Mucosa of rectum (tissue), 2 donors: ENCODE measurements at regions not wholly inside any gene's neighbourhood (a gene's known extent, or its start where the extent isn't known, plus 50 kb on each side); places are given as distances from the start of the nearest gene placed in this dataset.

ENCODE experiments used
- H3K27ac ChIP-seq, 2 donors: one replicate each; pipeline ENCODE4 v1.7.0; 2013; ENCODE audit warnings: inconsistent platforms in 2 of 2, low read depth in 2 of 2, low read length in 2 of 2
- H3K27me3 ChIP-seq, 2 donors: one replicate each; pipeline ENCODE4 v1.7.0; 2013; ENCODE audit warnings: low read length in 2 of 2; ENCODE audit not compliant: control insufficient read depth in 2 of 2, insufficient read depth in 2 of 2
- H3K36me3 ChIP-seq, 2 donors: one replicate each; pipeline ENCODE4 v1.7.0; 2013; ENCODE audit warnings: low read length in 2 of 2; ENCODE audit not compliant: control insufficient read depth in 2 of 2, insufficient read depth in 2 of 2
- H3K4me1 ChIP-seq, 2 donors: one replicate each; pipeline ENCODE4 v1.7.0; 2013; ENCODE audit warnings: low read length in 2 of 2, mild to moderate bottlenecking in 1 of 2; ENCODE audit not compliant: control insufficient read depth in 2 of 2, insufficient read depth in 2 of 2
- H3K4me3 ChIP-seq, 2 donors: one replicate each; pipeline ENCODE4 v1.7.0; 2013; ENCODE audit warnings: low read length in 2 of 2
- H3K9ac ChIP-seq, 2 donors: one replicate each; pipeline ENCODE4 v1.7.0; 2013; ENCODE audit warnings: low read length in 2 of 2, low read depth in 1 of 2, mild to moderate bottlenecking in 1 of 2
- H3K9me3 ChIP-seq, 2 donors: one replicate each; pipeline ENCODE4 v1.7.0; 2013; ENCODE audit warnings: low read length in 2 of 2; ENCODE audit not compliant: control insufficient read depth in 2 of 2
- donor health status: healthy.
- donor health status: Normal muscosa, but diverticular disease.

- H3K4me1 ChIP-seq: peaks cover 3 to 5% of the 10 kb centered on the region in 2 donors
- H3K36me3 ChIP-seq: no peaks in the 10 kb centered on the region
- no peak overlapping the region for H3K4me3 ChIP-seq
- no peaks in the 10 kb centered on the region for H3K9me3 ChIP-seq
- no peak overlapping the region for H3K27ac ChIP-seq
- no peak overlapping the region for H3K9ac ChIP-seq
- H3K27me3 ChIP-seq: no peaks in the 10 kb centered on the region
Observed at GRCh38 chr17:73788111-73788510, 143.9 kb upstream of the SDK2 start.

- Histone ChIP-seq H3K4me3 (no peak overlapping the region), H3K36me3 (no peaks in the 10 kb centered on the region), H3K9me3 (no peaks in the 10 kb centered on the region), H3K27ac (no peak overlapping the region), H3K27me3 (no peaks in the 10 kb centered on the region), H3K4me1 (peaks cover 0 to 5% of the 10 kb centered on the region in 2 donors), H3K9ac (no peak overlapping the region)
Observed at GRCh38 chr17:73791121-73791520, 146.9 kb upstream of the SDK2 start.

GRCh38 chr17:73791631-73792030, 147.4 kb upstream of the SDK2 start:
- no peak overlapping the region for H3K27ac ChIP-seq
- peaks cover 0 to 2% of the 10 kb centered on the region in 2 donors for H3K4me1 ChIP-seq
- H3K27me3 ChIP-seq: no peaks in the 10 kb centered on the region
- H3K4me3 ChIP-seq: no peak overlapping the region
- no peaks in the 10 kb centered on the region for H3K9me3 ChIP-seq
- H3K36me3 ChIP-seq: no peaks in the 10 kb centered on the region
- no peak overlapping the region for H3K9ac ChIP-seq

GRCh38 chr17:73792994-73793393, 148.7 kb upstream of the SDK2 start:
- Histone ChIP-seq H3K36me3 (no peaks in the 10 kb centered on the region), H3K4me1 (peaks cover 0 to 6% of the 10 kb centered on the region in 2 donors), H3K27me3 (no peaks in the 10 kb centered on the region)

GRCh38 chr17:73794336-73794735, 150.1 kb upstream of the SDK2 start:
- Histone ChIP-seq H3K27ac (no peak overlapping the region), H3K4me3 (no peak overlapping the region), H3K9me3 (no peaks in the 10 kb centered on the region), H3K4me1 (peaks cover 0 to 12% of the 10 kb centered on the region in 2 donors), H3K36me3 (no peaks in the 10 kb centered on the region), H3K9ac (no peak overlapping the region), H3K27me3 (no peaks in the 10 kb centered on the region)

More at GRCh38 chr17:73792994-73793393, 148.7 kb upstream of the SDK2 start:
- Histone ChIP-seq H3K9me3 (no peaks in the 10 kb centered on the region), H3K9ac (no peak overlapping the region), H3K27ac (no peak overlapping the region), H3K4me3 (no peak overlapping the region)

- Histone ChIP-seq H3K36me3 (no peaks in the 10 kb centered on the region), H3K27me3 (no peaks in the 10 kb centered on the region), H3K9ac (no peak overlapping the region), H3K9me3 (no peaks in the 10 kb centered on the region), H3K4me3 (no peak overlapping the region), H3K4me1 (peaks cover 0 to 12% of the 10 kb centered on the region in 2 donors), H3K27ac (no peak overlapping the region)
Observed at GRCh38 chr17:73795730-73796129, 151.5 kb upstream of the SDK2 start.

GRCh38 chr17:73797594-73798110, 153.4 kb upstream of the SDK2 start:
- no peak overlapping the region for H3K9ac ChIP-seq
- H3K4me1 ChIP-seq: peaks cover 0 to 12% of the 10 kb centered on the region in 2 donors
- H3K4me3 ChIP-seq: no peak overlapping the region
- H3K27me3 ChIP-seq: peaks cover 0 to 3% of the 10 kb centered on the region in 2 donors
- peak overlapping the region in 1 of 2 donors; percentile 31 for H3K27ac ChIP-seq
- no peaks in the 10 kb centered on the region for H3K36me3 ChIP-seq
- H3K9me3 ChIP-seq: no peaks in the 10 kb centered on the region

GRCh38 chr17:73798111-73798748, 154.0 kb upstream of the SDK2 start:
- no peak overlapping the region for H3K9ac ChIP-seq
- H3K27ac ChIP-seq: peak overlapping the region in 1 of 2 donors; percentile 31
- H3K36me3 ChIP-seq: no peaks in the 10 kb centered on the region
- peaks cover 0 to 12% of the 10 kb centered on the region in 2 donors for H3K4me1 ChIP-seq
- H3K9me3 ChIP-seq: peaks cover 0 to 3% of the 10 kb centered on the region in 2 donors
- H3K27me3 ChIP-seq: peaks cover 0 to 3% of the 10 kb centered on the region in 2 donors
- no peak overlapping the region for H3K4me3 ChIP-seq

- Histone ChIP-seq H3K27me3 (peaks cover 0 to 3% of the 10 kb centered on the region in 2 donors), H3K4me1 (peaks cover 0 to 12% of the 10 kb centered on the region in 2 donors), H3K9me3 (peaks cover 0 to 3% of the 10 kb centered on the region in 2 donors), H3K4me3 (no peak overlapping the region), H3K9ac (no peak overlapping the region), H3K36me3 (no peaks in the 10 kb centered on the region), H3K27ac (no peak overlapping the region)
Observed at GRCh38 chr17:73799096-73799495, 154.9 kb upstream of the SDK2 start.

GRCh38 chr17:73799781-73800627, 155.8 kb upstream of the SDK2 start:
- Histone ChIP-seq H3K27me3 (peaks cover 0 to 3% of the 10 kb centered on the region in 2 donors), H3K9me3 (peaks cover 0 to 3% of the 10 kb centered on the region in 2 donors), H3K27ac (no peak overlapping the region), H3K4me1 (peaks cover 0 to 19% of the 10 kb centered on the region in 2 donors), H3K9ac (no peak overlapping the region), H3K36me3 (no peaks in the 10 kb centered on the region), H3K4me3 (no peak overlapping the region)
